ENCODE measurements at regions not wholly inside any gene's neighbourhood (a gene's known extent, or its start where the extent isn't known, plus 50 kb on each side); places are given as distances from the start of the nearest gene placed in this dataset.

GRCh38 chrX:8916697-8917096, 115.5 kb upstream of the FAM9A start:
- TF ChIP-seq CTCF (IDR thresholded peaks at IDR 0.05) (no peak), ZFX (IDR thresholded peaks at IDR 0.05; ENCODE audit: borderline replicate concordance) (no peak)
